ENCODE measurements at regions not wholly inside any gene's neighbourhood (a gene's known extent, or its start where the extent isn't known, plus 50 kb on each side); places are given as distances from the start of the nearest gene placed in this dataset.

DNA sequence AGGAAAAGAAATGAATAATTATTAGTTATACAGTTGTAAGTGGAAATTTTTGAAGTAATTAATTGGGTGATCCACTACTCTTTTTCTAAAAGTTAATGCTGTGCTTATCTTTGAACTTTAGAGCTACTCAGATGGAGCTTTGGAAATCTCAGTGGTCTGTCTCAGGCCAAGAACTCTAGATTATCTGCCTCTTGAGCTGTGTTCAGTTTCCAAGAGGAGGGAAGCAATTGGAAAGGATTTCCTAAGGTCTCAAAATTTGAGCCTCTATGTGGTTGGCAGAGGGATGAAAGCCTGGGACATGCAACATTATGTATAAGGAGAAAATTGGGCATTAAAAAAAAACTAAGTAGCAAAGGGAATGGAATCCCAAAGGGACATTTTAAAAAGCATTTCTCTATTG is 334.0 kb upstream of the PRICKLE1 start:
- no peaks in the 10 kb centered on the region for H3K4me1 ChIP-seq (ENCODE audit: control insufficient read depth in 4 of 4, insufficient read depth in 4 of 4, low read length in 3 of 4)
- TF ChIP-seq, protein P1, sequence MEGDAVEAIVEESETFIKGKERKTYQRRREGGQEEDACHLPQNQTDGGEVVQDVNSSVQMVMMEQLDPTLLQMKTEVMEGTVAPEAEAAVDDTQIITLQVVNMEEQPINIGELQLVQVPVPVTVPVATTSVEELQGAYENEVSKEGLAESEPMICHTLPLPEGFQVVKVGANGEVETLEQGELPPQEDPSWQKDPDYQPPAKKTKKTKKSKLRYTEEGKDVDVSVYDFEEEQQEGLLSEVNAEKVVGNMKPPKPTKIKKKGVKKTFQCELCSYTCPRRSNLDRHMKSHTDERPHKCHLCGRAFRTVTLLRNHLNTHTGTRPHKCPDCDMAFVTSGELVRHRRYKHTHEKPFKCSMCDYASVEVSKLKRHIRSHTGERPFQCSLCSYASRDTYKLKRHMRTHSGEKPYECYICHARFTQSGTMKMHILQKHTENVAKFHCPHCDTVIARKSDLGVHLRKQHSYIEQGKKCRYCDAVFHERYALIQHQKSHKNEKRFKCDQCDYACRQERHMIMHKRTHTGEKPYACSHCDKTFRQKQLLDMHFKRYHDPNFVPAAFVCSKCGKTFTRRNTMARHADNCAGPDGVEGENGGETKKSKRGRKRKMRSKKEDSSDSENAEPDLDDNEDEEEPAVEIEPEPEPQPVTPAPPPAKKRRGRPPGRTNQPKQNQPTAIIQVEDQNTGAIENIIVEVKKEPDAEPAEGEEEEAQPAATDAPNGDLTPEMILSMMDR (IDR thresholded peaks at IDR 0.05; ENCODE audit: low read depth, low read length, missing input control): no peak
- TF ChIP-seq, protein P2, sequence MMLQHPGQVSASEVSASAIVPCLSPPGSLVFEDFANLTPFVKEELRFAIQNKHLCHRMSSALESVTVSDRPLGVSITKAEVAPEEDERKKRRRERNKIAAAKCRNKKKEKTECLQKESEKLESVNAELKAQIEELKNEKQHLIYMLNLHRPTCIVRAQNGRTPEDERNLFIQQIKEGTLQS (IDR thresholded peaks at IDR 0.05): no peak
- no peak for TF ChIP-seq SP1 (IDR thresholded peaks at IDR 0.05)
- TF ChIP-seq, protein P3, sequence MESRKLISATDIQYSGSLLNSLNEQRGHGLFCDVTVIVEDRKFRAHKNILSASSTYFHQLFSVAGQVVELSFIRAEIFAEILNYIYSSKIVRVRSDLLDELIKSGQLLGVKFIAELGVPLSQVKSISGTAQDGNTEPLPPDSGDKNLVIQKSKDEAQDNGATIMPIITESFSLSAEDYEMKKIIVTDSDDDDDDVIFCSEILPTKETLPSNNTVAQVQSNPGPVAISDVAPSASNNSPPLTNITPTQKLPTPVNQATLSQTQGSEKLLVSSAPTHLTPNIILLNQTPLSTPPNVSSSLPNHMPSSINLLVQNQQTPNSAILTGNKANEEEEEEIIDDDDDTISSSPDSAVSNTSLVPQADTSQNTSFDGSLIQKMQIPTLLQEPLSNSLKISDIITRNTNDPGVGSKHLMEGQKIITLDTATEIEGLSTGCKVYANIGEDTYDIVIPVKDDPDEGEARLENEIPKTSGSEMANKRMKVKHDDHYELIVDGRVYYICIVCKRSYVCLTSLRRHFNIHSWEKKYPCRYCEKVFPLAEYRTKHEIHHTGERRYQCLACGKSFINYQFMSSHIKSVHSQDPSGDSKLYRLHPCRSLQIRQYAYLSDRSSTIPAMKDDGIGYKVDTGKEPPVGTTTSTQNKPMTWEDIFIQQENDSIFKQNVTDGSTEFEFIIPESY (IDR thresholded peaks at IDR 0.05): no peak
- TF ChIP-seq RXRA (IDR thresholded peaks at IDR 0.05): no peak
- TF ChIP-seq NR2F2 (IDR thresholded peaks at IDR 0.05): no peak
- no peak for TF ChIP-seq EGR1 (IDR thresholded peaks at IDR 0.05; ENCODE audit: low read depth in 2 of 2)
- no peak for TF ChIP-seq HNF4A (conservative IDR thresholded peaks at IDR 0.05)
- no peak for TF ChIP-seq JUND (IDR thresholded peaks at IDR 0.05)
- TF ChIP-seq, protein P4, sequence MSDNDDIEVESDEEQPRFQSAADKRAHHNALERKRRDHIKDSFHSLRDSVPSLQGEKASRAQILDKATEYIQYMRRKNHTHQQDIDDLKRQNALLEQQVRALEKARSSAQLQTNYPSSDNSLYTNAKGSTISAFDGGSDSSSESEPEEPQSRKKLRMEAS (IDR thresholded peaks at IDR 0.05): no peak
- TF ChIP-seq, protein P5, sequence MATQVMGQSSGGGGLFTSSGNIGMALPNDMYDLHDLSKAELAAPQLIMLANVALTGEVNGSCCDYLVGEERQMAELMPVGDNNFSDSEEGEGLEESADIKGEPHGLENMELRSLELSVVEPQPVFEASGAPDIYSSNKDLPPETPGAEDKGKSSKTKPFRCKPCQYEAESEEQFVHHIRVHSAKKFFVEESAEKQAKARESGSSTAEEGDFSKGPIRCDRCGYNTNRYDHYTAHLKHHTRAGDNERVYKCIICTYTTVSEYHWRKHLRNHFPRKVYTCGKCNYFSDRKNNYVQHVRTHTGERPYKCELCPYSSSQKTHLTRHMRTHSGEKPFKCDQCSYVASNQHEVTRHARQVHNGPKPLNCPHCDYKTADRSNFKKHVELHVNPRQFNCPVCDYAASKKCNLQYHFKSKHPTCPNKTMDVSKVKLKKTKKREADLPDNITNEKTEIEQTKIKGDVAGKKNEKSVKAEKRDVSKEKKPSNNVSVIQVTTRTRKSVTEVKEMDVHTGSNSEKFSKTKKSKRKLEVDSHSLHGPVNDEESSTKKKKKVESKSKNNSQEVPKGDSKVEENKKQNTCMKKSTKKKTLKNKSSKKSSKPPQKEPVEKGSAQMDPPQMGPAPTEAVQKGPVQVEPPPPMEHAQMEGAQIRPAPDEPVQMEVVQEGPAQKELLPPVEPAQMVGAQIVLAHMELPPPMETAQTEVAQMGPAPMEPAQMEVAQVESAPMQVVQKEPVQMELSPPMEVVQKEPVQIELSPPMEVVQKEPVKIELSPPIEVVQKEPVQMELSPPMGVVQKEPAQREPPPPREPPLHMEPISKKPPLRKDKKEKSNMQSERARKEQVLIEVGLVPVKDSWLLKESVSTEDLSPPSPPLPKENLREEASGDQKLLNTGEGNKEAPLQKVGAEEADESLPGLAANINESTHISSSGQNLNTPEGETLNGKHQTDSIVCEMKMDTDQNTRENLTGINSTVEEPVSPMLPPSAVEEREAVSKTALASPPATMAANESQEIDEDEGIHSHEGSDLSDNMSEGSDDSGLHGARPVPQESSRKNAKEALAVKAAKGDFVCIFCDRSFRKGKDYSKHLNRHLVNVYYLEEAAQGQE (IDR thresholded peaks at IDR 0.05): no peak
- TF ChIP-seq HNF4G (IDR thresholded peaks at IDR 0.05): no peak
- TF ChIP-seq FOXA1 (IDR thresholded peaks at IDR 0.05): no peak
- no peak for TF ChIP-seq GABPA (IDR thresholded peaks at IDR 0.05 in 1 of 2, conservative IDR thresholded peaks at IDR 0.05 in 1 of 2)
- H3K36me3 ChIP-seq (ENCODE audit: control insufficient read depth in 4 of 4, insufficient read depth in 3 of 4, low read depth in 1 of 4, low read length in 3 of 4): no peaks in the 10 kb centered on the region
- H3K4me3 ChIP-seq (ENCODE audit: low read depth in 1 of 3, low read length in 3 of 3): no peak overlapping the region
- H3K27me3 ChIP-seq (ENCODE audit: control insufficient read depth in 4 of 4, insufficient read depth in 4 of 4, low read length in 3 of 4): no peaks in the 10 kb centered on the region
- no peak overlapping the region for H3K9ac ChIP-seq (ENCODE audit: low read depth in 1 of 2, low read length in 2 of 2)
- H3K27ac ChIP-seq (ENCODE audit: low read depth in 1 of 2, low read length in 2 of 2): no peak overlapping the region
- H3K9me3 ChIP-seq (ENCODE audit: control insufficient read depth in 4 of 4, low read length in 3 of 4): no peaks in the 10 kb centered on the region
- DNase-seq (ENCODE audit: low spot score): no peak

DNA sequence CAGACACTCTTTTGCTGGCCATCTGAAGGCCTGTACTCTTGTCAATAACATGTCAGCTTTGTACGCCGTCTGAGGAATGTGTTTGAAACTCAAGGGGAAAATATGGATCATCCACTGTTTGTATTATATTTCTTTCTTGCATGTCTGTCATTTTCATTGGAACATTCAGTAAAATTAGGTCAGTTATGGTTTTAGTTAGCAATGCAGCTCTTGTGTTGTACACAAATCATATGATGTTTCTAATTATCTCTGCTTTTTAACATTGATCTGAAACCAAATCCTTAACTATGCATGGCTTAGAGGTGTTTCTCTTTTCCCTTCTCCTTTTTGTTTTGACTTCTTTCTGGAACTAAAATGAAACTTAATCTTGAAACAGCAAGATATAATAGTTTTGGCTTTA is 333.6 kb upstream of the PRICKLE1 start:
- DNase-seq (ENCODE audit: low spot score): no peak
- no peak overlapping the region for H3K27ac ChIP-seq (ENCODE audit: low read depth in 1 of 2, low read length in 2 of 2)
- H3K27me3 ChIP-seq (ENCODE audit: control insufficient read depth in 4 of 4, insufficient read depth in 4 of 4, low read length in 3 of 4): no peaks in the 10 kb centered on the region
- H3K36me3 ChIP-seq (ENCODE audit: control insufficient read depth in 4 of 4, insufficient read depth in 3 of 4, low read depth in 1 of 4, low read length in 3 of 4): no peaks in the 10 kb centered on the region
- no peaks in the 10 kb centered on the region for H3K9me3 ChIP-seq (ENCODE audit: control insufficient read depth in 4 of 4, low read length in 3 of 4)
- no peak overlapping the region for H3K4me3 ChIP-seq (ENCODE audit: low read depth in 1 of 3, low read length in 3 of 3)
- H3K4me1 ChIP-seq (ENCODE audit: control insufficient read depth in 4 of 4, insufficient read depth in 4 of 4, low read length in 3 of 4): no peaks in the 10 kb centered on the region
- 62% methylated on average over 2 of the region's 2 CpGs for WGBS
- no peak overlapping the region for H3K9ac ChIP-seq (ENCODE audit: low read depth in 1 of 2, low read length in 2 of 2)
- TF ChIP-seq TAF1 (conservative IDR thresholded peaks at IDR 0.05): no peak
- no peak for TF ChIP-seq RXRA (IDR thresholded peaks at IDR 0.05)
- no peak for TF ChIP-seq SP1 (IDR thresholded peaks at IDR 0.05)
- TF ChIP-seq, protein P2 (IDR thresholded peaks at IDR 0.05): no peak
- TF ChIP-seq, protein P3 (IDR thresholded peaks at IDR 0.05): no peak
- TF ChIP-seq, protein P5 (IDR thresholded peaks at IDR 0.05): no peak
- TF ChIP-seq YY1 (IDR thresholded peaks at IDR 0.05): no peak
- TF ChIP-seq GABPA (IDR thresholded peaks at IDR 0.05 in 1 of 2, conservative IDR thresholded peaks at IDR 0.05 in 1 of 2): no peak

All from liver (tissue), 8 donors.